ENCODE measurements at regions not wholly inside any gene's neighbourhood (a gene's known extent, or its start where the extent isn't known, plus 50 kb on each side); places are given as distances from the start of the nearest gene placed in this dataset.

DNA sequence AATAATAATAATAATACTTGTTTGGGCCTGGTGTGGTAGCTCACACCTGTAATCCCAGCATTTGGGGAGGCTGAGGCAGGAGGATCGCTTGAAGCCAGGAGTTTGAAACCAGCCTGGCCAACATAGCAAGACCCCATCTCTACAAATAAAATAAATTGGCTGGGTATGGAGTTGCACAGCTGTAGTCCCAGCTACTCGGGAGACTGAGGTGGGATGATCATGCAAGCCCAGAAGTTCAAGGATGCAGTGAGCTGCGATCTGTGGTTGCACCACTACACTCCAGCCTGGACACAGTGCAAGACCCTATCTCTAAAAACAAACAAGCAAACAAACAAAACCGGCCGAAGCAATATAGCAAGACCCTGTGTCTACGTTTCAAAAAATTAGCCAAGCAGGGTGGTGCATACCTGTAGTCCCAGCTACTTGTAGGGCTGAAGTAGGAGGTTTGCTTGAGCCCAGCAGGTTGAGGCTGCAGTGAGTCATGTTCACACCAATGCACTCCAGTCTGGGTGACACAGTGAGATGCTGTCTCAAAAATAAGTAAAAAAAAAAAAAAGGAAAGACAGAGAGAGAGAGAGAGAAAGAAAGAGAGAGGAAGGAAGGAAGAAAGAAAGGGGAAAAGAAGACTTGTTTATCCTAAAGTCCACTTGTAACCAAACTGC, 85.6 kb upstream of the KDM7A start:
- POLR2A ChIA-PET = no interaction called here
- no peak for DNase-seq
- intact Hi-C loops (cut with micrococcal nuclease; ENCODE audit: unreplicated experiment) = no loop called here

DNA sequence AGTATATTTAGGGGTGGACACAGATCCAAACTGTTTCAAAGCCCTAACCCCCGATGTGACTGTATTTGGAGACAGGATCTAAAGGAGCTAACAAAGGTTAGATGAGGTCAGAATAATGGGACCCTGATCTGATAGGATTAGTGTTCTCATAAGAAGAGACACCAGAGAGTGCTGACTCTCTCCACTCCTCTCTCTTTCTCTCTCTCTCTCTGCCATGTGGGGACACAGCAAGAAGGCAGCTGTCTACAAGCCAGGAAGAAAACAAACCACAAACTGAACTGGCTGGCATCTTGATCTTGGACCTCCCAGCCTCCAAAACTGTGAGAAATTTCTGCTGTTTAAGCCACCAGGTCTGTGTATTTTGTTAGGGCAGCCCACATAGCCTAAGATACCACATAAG, 84.7 kb upstream of the KDM7A start:
- Mint-ChIP-seq H3K4me3 (ENCODE audit: unreplicated experiment) (no peak overlapping the region), H3K4me1 (ENCODE audit: low read depth, unreplicated experiment) (peaks cover 6% of the 10 kb centered on the region), H3K27ac (ENCODE audit: unreplicated experiment) (no peak overlapping the region), H3K27me3 (ENCODE audit: insufficient read depth, unreplicated experiment) (no peaks in the 10 kb centered on the region), H3K9me3 (ENCODE audit: unreplicated experiment) (peaks cover 11% of the 10 kb centered on the region), H3K36me3 (ENCODE audit: insufficient read depth, unreplicated experiment) (no peaks in the 10 kb centered on the region)
- H3K27me3 ChIP-seq (replicated peaks; ENCODE audit: control insufficient read depth, insufficient read depth, low read length) = no peaks in the 10 kb centered on the region
- no TSS peak for BruUV-seq (replicated peaks)
- POLR2A ChIA-PET = no interaction called here
- intact Hi-C loops (cut with micrococcal nuclease; ENCODE audit: unreplicated experiment) = no loop called here
- H3K4me3 ChIP-seq (ENCODE audit: low read depth, low read length) = no peak overlapping the region
- CTCF ChIA-PET = no interaction called here
- no peaks in the 10 kb centered on the region for H3K9me3 ChIP-seq
- no peaks in the 10 kb centered on the region for H3K36me3 ChIP-seq (ENCODE audit: control insufficient read depth, insufficient read depth, low read length)
- no peak for DNase-seq
- TF ChIP-seq, protein P1, sequence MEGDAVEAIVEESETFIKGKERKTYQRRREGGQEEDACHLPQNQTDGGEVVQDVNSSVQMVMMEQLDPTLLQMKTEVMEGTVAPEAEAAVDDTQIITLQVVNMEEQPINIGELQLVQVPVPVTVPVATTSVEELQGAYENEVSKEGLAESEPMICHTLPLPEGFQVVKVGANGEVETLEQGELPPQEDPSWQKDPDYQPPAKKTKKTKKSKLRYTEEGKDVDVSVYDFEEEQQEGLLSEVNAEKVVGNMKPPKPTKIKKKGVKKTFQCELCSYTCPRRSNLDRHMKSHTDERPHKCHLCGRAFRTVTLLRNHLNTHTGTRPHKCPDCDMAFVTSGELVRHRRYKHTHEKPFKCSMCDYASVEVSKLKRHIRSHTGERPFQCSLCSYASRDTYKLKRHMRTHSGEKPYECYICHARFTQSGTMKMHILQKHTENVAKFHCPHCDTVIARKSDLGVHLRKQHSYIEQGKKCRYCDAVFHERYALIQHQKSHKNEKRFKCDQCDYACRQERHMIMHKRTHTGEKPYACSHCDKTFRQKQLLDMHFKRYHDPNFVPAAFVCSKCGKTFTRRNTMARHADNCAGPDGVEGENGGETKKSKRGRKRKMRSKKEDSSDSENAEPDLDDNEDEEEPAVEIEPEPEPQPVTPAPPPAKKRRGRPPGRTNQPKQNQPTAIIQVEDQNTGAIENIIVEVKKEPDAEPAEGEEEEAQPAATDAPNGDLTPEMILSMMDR (IDR thresholded peaks at IDR 0.05; ENCODE audit: insufficient read depth in 1 of 2, low read depth in 1 of 2, low read length in 1 of 2, severe bottlenecking in 1 of 2, unreplicated experiment in 1 of 2) = no peak
- no peaks in the 10 kb centered on the region for H3K4me1 ChIP-seq

More for the DNA sequence above, 85.6 kb upstream of the KDM7A start:
- no TSS peak for BruUV-seq (replicated peaks)
- H3K27ac Mint-ChIP-seq (ENCODE audit: unreplicated experiment) = no peak overlapping the region
- Histone ChIP-seq H3K36me3 (ENCODE audit: control insufficient read depth, insufficient read depth, low read length) (no peaks in the 10 kb centered on the region), H3K9me3 (no peaks in the 10 kb centered on the region), H3K4me3 (ENCODE audit: low read depth, low read length) (no peak overlapping the region), H3K4me1 (no peaks in the 10 kb centered on the region), H3K27me3 (replicated peaks; ENCODE audit: control insufficient read depth, insufficient read depth, low read length) (no peaks in the 10 kb centered on the region)
- TF ChIP-seq, protein P1 (IDR thresholded peaks at IDR 0.05; ENCODE audit: insufficient read depth in 1 of 2, low read depth in 1 of 2, low read length in 1 of 2, severe bottlenecking in 1 of 2, unreplicated experiment in 1 of 2) = no peak
- no peaks in the 10 kb centered on the region for H3K27me3 Mint-ChIP-seq (ENCODE audit: insufficient read depth, unreplicated experiment)
- CTCF ChIA-PET = no interaction called here
- H3K4me1 Mint-ChIP-seq (ENCODE audit: low read depth, unreplicated experiment) = peaks cover 6% of the 10 kb centered on the region
- H3K9me3 Mint-ChIP-seq (ENCODE audit: unreplicated experiment) = peaks cover 5% of the 10 kb centered on the region
- H3K36me3 Mint-ChIP-seq (ENCODE audit: insufficient read depth, unreplicated experiment) = no peaks in the 10 kb centered on the region
- H3K4me3 Mint-ChIP-seq (ENCODE audit: unreplicated experiment) = no peak overlapping the region

DNA sequence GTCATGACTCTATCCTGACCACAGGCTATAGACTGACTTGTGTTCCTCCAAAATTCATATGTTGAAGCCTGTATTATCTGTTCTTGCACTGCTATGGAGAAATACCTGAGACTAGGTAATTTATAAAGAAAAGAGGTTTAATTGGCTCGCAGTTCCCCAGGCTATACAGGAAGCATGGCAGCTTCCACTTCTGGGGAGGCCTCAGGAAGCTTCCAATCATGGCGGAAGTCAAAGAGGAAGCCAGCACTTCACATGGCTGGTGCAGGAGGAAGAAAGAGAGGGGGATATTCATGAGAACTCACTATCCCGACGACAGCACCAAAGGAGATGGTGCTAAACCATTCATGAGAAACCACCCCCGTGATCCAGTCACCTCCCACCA, 84.3 kb upstream of the KDM7A start:
- H3K27ac Mint-ChIP-seq (ENCODE audit: unreplicated experiment) = no peak overlapping the region
- BruUV-seq (replicated peaks) = no TSS peak
- no peak for DNase-seq
- Histone ChIP-seq H3K9me3 (no peaks in the 10 kb centered on the region), H3K4me1 (no peaks in the 10 kb centered on the region), H3K4me3 (ENCODE audit: low read depth, low read length) (no peak overlapping the region), H3K27me3 (replicated peaks; ENCODE audit: control insufficient read depth, insufficient read depth, low read length) (no peaks in the 10 kb centered on the region), H3K36me3 (ENCODE audit: control insufficient read depth, insufficient read depth, low read length) (no peaks in the 10 kb centered on the region)
- TF ChIP-seq, protein P1 (IDR thresholded peaks at IDR 0.05; ENCODE audit: insufficient read depth in 1 of 2, low read depth in 1 of 2, low read length in 1 of 2, severe bottlenecking in 1 of 2, unreplicated experiment in 1 of 2) = no peak
- H3K4me3 Mint-ChIP-seq (ENCODE audit: unreplicated experiment) = no peak overlapping the region
- intact Hi-C loops (cut with micrococcal nuclease; ENCODE audit: unreplicated experiment) = no loop called here
- POLR2A ChIA-PET = no interaction called here
- H3K4me1 Mint-ChIP-seq (ENCODE audit: low read depth, unreplicated experiment) = peaks cover 6% of the 10 kb centered on the region
- H3K27me3 Mint-ChIP-seq (ENCODE audit: insufficient read depth, unreplicated experiment) = no peaks in the 10 kb centered on the region
- no peaks in the 10 kb centered on the region for H3K36me3 Mint-ChIP-seq (ENCODE audit: insufficient read depth, unreplicated experiment)
- CTCF ChIA-PET = no interaction called here
- H3K9me3 Mint-ChIP-seq (ENCODE audit: unreplicated experiment) = peaks cover 11% of the 10 kb centered on the region

Measured in Caco-2 (cell line).